Kidney (tissue), 13 donors: ENCODE measurements at regions not wholly inside any gene's neighbourhood (a gene's known extent, or its start where the extent isn't known, plus 50 kb on each side); places are given as distances from the start of the nearest gene placed in this dataset.

ENCODE experiments used
- DNase-seq, 5 donors: peaks; one replicate each; pipeline ENCODE4 v3.0.0-alpha.2; 2013 to 2020
- FAIRE-seq: peaks from 2 replicates; lab custom pipeline; 2012; peaks lifted over from hg19 to GRCh38; lab: Jason Lieb, UNC
- H3K27ac ChIP-seq, 2 donors: one replicate each; pipeline ENCODE4 v1.7.0; 2013; ENCODE audit warnings: low read depth in 2 of 2, low read length in 2 of 2, inconsistent platforms in 1 of 2
- H3K27me3 ChIP-seq: one replicate; pipeline ENCODE4 v1.7.1; 2013; ENCODE audit warnings: low read length, inconsistent platforms; ENCODE audit not compliant: control insufficient read depth, insufficient read depth
- H3K36me3 ChIP-seq, 3 donors: one replicate each; pipeline versions ENCODE4 v1.7.0 to v1.7.1; 2013; ENCODE audit warnings: low read length in 3 of 3, control low read depth in 1 of 3, inconsistent platforms in 1 of 3; ENCODE audit not compliant: insufficient read depth in 3 of 3, control insufficient read depth in 2 of 3
- H3K4me1 ChIP-seq, 3 donors: one replicate each; pipeline versions ENCODE4 v1.7.0 to v1.7.1; 2013; ENCODE audit warnings: low read length in 3 of 3, inconsistent platforms in 1 of 3, low read depth in 1 of 3; ENCODE audit not compliant: control insufficient read depth in 2 of 3, insufficient read depth in 2 of 3
- H3K4me3 ChIP-seq, 3 donors: one replicate each; pipeline versions ENCODE4 v1.7.0 to v1.8.1; 2013; ENCODE audit warnings: low read length in 3 of 3, control low read depth in 1 of 3, inconsistent platforms in 1 of 3
- H3K9ac ChIP-seq, 3 donors: one replicate each; pipeline versions ENCODE4 v1.7.0 to v1.7.1; 2013; ENCODE audit warnings: low read length in 3 of 3, control low read depth in 1 of 3, inconsistent platforms in 1 of 3
- H3K9me3 ChIP-seq, 3 donors: one replicate each; pipeline versions ENCODE4 v1.7.0 to v1.7.1; 2013; ENCODE audit warnings: low read length in 3 of 3, control low read depth in 1 of 3, inconsistent platforms in 1 of 3; ENCODE audit not compliant: control insufficient read depth in 2 of 3, insufficient read depth in 1 of 3
- CTCF ChIP-seq: IDR thresholded peaks from 3 replicates; pipeline ENCODE4 v1.5.1; 2012; ENCODE audit warnings: mild to moderate bottlenecking, moderate library complexity, borderline replicate concordance; ENCODE audit not compliant: insufficient read depth; ENCODE audit errors: extremely low read depth
- intact Hi-C: fragments of 100-400 bp; cut with DNase I; formaldehyde crosslinking; loops from one replicate; pipeline ENCODE4 v1.11.1; 2022
- donor health status: control.
- donor health status: control.
- donor health status: control.
- donor health status: control.
- donor health status: control.
- donor health status: DM: yes; HTN: yes; CAD: no.
- donor health status: Normal renal cell carcinoma (clear cell type).

GRCh38 chr15:87734571-87735373 is 521.8 kb downstream of the NTRK3 start:
- no peak for TF ChIP-seq CTCF
- intact Hi-C loops: no loop called here
- no peaks in the 10 kb centered on the region for H3K36me3 ChIP-seq
- DNase-seq (no peak), FAIRE-seq (no peak)
- no peak overlapping the region for H3K9ac ChIP-seq
- no peak overlapping the region for H3K27ac ChIP-seq
- no peak overlapping the region for H3K4me3 ChIP-seq
- no peaks in the 10 kb centered on the region for H3K27me3 ChIP-seq
- H3K9me3 ChIP-seq: no peaks in the 10 kb centered on the region
- H3K4me1 ChIP-seq: peaks cover 0 to 4% (median 0%) of the 10 kb centered on the region in 3 donors

GRCh38 chr15:87733977-87734376 is 522.6 kb downstream of the NTRK3 start:
- no peak for TF ChIP-seq CTCF
- H3K36me3 ChIP-seq: no peaks in the 10 kb centered on the region
- FAIRE-seq (no peak), DNase-seq (no peak)
- no peak overlapping the region for H3K4me3 ChIP-seq
- H3K9me3 ChIP-seq: no peaks in the 10 kb centered on the region
- intact Hi-C loops: no loop called here
- no peaks in the 10 kb centered on the region for H3K27me3 ChIP-seq
- peaks cover 0 to 4% (median 0%) of the 10 kb centered on the region in 3 donors for H3K4me1 ChIP-seq
- no peak overlapping the region for H3K9ac ChIP-seq
- no peak overlapping the region for H3K27ac ChIP-seq

- H3K36me3 ChIP-seq: no peaks in the 10 kb centered on the region
- H3K9me3 ChIP-seq: no peaks in the 10 kb centered on the region
- no peaks in the 10 kb centered on the region for H3K27me3 ChIP-seq
- H3K9ac ChIP-seq: no peak overlapping the region
- no peak overlapping the region for H3K4me3 ChIP-seq
- DNase-seq (peak in 4 of 5 donors; percentile 73 to 94 (median 90)), FAIRE-seq (no peak)
- H3K4me1 ChIP-seq: peaks cover 0 to 4% (median 0%) of the 10 kb centered on the region in 3 donors
- H3K27ac ChIP-seq: no peak overlapping the region
- intact Hi-C loops: no loop called here
- no peak for TF ChIP-seq CTCF
Measured at GRCh38 chr15:87733541-87733941, 523.0 kb downstream of the NTRK3 start.
